HG03469 (cell line): ENCODE measurements at regions not wholly inside any gene's neighbourhood (a gene's known extent, or its start where the extent isn't known, plus 50 kb on each side); places are given as distances from the start of the nearest gene placed in this dataset.

Experiments
- ATAC-seq: cut with Tn5 transposase; IDR thresholded peaks from one replicate; pipeline ENCODE4 v1.9.1; 2021; ENCODE audit warnings: mild to moderate bottlenecking, moderate library complexity, moderate number of reproducible peaks; ENCODE audit not compliant: unreplicated experiment

DNA sequence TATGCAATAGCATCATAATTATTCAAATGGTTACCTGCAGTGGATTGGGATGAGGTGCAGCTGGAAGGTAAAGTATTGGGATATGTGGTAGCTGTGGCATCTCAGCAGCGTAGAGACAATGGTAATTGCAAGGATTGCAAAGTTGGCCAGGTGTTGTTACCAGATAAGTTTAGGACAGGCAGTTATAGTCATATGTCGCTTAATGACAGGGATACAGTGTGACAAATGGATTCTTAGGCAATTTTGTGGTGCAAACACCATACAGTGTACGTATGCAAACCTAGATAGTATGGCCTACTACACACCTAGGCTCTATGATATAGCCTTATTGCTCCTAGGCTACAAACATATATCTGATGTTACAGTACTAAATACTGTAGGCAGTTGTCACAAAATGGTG, 163.5 kb upstream of the LYZL2 start:
- no peak for ATAC-seq

DNA sequence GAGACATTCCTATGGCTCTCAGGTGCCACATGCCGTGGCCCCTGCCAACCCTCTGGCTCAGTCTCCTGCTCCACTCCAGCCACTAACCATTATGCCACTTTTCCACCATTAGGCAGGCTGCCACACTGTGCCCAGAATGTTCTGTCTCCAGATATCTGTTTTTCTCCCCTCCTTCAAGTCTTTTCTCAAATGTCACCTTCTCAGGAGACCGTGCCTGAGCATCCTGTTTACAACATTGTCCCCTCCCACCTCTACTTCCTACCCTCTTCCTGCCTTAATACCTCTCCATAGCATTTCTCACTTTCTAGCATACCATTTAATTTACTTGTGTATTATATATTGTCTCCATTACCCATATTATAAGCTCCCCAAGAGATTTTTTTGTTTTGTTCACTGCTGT, 162.5 kb upstream of the LYZL2 start:
- ATAC-seq = no peak

DNA sequence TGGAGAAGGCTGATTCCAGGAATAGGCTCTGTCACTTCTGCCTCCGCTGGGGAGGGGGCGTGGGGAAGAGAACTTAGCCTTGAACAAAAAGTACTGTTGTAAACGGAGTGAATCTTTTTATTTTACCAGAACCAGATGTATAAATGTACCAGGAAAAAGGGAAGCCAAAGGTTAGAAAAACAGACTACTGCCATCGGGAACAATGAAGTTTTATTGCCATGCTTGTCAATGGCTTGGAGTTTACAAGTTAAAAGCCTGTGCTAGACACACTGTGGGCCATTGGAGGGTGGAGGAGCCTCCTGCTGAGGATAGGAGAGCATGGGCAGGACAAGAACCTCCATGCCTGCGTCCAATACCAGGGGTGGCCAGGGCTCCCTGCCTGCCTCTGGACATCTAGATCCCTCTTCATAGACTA, 161.7 kb upstream of the LYZL2 start:
- no peak for ATAC-seq

DNA sequence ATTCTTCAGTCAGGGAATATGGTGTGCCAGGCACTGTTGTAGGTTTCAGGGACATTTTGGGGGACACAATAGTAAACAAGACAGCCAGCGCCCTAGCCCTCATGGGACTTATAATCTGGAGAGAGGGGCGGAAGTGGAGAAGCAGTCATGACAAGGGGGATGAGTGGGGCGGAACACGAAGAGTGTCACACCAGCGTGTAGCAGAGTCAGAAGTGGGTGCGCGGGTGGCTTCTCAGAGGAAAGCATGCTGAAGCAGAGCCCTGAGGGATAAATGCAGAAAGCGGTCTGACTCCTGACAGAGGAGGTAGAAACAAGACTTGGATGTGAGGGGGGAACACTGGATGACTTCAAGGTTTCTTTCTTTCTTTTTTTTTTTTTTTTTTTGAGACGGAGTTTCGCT, 160.3 kb upstream of the LYZL2 start:
- no peak for ATAC-seq

DNA sequence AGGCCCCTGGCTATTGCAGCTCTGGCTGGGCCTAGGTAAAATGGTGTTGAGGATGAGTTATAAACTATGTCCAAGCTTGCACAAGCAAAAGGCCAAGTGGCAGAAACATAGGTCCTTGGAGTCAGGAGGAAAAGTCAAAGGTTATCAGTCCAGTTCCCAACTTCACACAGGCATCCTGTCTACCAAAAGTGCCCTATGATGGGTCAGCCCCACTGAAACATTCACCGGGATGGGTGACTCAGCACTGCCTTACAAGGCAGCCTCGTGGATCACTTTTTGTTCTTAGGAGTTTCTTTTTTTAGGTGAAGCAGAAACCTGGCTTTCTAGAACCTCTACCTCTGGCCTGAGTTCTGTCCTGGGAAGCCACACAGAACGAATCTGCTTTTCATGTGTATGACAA, 158.8 kb upstream of the LYZL2 start:
- ATAC-seq = no peak

DNA sequence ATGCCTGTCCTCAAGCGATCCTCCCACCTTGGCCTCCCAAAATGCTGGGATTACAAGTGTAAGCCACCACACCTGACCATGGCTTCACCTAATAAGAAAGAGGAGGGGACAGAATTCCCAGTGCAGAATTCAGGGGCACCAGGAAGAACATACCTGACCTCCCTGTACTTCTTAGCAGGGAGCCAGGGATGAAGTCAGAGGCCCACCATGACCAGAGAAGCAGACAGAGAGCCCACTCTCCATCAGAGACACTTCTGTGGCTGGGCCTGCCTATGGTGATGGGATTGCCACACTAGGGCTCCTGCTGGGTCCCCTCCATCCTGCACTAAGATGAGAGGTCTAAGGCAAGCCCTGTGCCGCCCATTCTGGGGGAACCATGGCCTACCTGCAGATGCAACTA, 157.4 kb upstream of the LYZL2 start:
- no peak for ATAC-seq

DNA sequence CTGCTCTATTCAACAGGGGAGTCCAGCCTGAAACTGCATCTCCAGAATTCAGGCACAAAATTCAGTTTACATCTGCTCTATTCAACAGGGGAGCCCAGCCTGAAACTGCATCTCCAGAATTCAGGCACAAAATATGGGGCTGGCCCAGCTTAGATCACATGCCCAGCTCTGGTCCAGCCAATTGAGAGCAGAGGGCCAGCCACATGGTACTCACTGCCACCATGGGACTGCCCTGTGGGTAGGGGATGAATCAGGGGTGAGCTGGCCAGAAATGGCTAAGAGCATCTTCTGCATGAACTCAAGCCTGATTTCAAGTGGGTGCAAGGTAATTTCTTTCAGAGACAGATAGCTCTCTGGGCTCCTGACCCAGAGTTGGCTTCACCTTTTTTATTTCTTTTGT, 156.6 kb upstream of the LYZL2 start:
- ATAC-seq = no peak

DNA sequence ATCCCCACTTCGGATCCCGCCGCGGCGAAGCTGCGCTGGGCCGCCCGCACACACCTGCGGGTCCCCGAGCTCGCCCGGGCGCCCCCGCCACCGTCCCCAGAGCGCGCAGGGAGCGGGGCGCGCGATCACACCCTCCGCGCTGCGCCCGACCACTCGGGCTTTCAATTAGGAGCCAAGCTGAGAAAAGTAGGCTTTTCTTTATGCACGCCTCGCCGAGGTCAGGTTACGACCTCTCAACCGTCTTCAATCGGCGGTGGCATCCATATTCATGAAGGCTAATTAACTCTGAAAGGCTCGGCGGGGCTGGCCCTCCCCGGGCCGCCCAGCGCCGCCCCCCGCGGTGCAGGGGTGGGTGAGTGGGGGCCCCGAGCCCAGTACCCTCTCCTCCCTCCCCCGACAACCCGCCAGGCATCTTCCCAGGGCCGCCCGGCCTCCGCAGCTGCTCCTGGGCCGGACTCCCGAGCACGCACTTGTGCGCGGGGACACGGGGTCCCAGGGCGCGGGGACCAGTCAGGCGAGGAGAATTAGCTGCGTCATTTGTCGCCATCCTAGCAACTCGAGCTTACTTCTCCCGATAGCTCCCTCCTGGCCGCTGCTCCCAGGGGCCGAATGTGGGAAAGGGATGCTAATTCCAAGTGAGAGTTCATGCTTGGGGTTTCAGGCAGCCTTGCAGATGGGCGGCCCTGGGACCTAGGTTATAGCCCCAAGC, 155.5 kb upstream of the LYZL2 start:
- ATAC-seq = no peak

DNA sequence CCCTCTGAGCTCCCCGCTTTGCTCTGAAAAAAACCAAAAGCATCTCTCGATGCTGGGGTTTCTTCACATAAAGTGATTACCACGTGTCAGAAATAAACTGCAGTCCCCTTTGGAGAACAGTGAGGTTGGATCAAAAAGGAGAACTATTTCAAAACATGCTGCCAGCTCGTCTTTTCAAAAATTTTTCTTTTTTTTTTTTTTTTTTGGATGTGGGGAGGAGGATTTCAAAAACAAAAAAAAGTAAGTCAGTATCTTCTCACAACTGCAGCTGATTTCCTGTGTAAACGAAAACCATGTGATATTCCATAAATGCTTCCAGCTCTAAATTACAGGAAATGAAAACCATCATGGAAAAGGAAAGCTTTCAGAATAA, 155.0 kb upstream of the LYZL2 start:
- ATAC-seq = no peak

DNA sequence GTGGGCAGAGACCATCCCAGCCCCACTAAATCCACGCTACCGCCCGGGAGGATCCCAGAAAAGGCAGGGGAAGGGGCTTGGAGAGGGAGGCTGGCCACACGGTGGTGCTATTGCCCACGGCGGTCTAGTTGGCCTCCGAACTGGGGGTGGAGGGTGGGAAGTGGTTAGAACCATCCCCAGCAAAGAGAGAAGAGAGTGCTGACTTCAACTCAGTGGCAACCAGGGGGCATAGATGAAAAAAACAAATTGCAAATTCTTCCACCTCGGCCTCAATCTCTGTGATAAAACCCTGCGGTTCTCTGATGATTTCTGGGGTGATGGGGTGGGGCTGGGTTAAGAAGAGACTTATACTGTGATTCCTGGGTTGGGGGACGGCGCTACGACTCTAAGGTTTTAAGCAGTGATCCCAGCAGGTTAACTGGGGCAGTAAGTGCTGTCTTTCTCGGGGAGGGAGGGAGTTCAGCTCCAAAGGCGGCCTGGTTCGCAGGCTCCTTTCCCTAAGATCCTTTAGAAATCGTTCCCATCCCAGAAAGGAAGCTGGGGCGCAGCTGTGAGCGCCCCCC, 154.5 kb upstream of the LYZL2 start:
- ATAC-seq = no peak

DNA sequence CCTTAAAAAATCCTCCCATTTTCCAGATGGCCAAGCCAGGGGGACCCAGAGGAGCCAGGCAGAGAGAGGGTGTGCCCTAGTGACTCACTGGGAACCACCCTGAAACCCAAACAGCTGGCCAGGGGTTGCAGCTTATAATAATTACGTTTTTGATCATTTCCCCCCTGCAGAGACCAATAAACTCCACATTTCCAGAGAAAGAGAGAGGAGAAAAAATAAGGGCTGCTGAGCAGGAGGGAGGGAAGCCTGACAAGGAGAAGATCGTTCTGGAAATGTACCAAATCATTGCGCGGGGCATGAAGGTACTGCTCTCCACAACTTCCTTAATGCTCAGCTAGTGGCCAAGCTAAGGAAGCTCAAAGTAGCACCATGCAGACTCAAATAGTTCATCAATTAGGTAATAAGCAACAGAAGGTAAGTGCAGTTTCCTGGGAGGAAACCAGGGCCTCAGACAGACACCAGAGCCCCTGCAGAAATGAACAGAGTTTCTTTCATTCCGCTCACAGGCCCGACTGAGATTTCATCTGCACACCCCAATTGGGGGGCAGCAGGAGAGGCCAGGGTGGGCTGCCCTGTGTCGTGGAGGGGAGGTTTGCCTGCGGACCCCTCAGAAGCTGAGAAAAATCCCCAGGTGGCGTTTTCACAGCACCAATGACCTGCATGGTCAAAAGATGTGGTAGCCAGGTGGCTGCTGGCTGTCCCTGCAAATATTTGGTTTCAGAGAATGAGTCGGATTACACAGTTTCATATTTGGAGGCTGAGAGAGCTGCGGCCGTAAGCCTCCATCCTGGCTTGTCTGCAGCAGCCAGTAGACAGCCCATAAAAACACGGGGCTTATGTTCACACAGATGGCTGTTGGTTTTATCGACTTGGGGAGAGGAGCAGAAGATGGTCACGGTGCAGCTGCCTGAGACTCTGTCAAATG, 153.2 kb upstream of the LYZL2 start:
- no peak for ATAC-seq

DNA sequence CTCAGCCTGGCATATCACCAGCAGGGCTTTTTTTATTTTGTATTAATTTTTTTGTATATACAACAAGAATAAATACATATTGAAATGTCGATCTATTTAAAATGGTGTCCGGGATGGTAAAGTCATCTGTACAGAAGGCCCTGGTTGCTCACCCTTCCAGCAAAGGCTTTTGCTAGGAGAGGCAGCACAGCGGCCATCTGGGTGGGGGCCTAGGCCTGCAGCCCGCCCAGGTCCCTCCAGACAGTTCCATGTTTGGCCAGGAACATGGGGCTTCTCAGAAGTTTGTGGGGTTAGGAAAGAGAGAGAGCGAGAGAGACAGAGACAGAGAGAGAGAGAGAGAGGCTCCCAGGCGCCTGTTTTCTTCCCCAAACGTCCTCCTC, 152.6 kb upstream of the LYZL2 start:
- ATAC-seq = no peak

DNA sequence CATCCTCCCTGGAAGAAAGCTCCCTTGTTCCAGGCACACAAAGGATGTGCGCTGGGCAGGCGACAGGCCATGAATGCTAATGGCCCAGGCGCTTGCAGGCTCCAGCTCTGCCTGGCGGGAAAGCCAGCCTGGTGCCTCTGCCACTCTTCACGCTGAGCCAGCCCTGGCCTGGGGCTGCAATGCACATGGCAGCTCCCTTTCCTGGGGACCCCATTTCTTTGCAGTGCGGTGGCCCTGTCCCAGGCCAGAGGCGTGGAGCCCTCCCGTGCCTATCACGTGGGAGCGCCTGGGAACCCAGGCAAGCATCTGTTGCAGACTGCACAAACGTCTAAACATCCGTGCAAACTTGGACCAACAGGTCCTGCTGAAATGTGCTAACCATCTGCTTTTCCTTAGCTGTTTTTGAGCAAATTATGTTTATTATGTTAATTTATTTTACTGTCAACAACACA, 152.1 kb upstream of the LYZL2 start:
- no peak for ATAC-seq

DNA sequence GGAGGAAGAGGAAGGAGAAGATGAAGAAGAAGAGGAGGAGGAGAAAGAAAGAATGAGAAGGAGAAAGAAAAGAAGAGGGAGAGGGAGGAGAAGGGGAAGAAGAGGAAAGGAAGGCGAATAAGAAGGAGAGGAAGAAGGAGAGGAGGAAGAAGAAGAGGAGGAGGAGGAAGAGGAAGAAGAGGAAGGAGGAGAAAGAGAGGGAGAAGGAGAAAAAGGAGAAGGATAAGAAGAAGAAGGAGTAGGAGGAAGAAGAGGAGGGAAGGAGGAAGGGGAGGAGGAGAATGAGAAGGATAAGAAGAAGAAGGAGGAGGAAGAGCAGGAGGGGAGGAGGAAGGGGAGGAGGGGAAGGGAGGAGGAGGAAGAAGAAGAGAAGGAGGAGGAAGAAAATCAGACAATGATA, 149.2 kb upstream of the LYZL2 start:
- ATAC-seq = no peak

DNA sequence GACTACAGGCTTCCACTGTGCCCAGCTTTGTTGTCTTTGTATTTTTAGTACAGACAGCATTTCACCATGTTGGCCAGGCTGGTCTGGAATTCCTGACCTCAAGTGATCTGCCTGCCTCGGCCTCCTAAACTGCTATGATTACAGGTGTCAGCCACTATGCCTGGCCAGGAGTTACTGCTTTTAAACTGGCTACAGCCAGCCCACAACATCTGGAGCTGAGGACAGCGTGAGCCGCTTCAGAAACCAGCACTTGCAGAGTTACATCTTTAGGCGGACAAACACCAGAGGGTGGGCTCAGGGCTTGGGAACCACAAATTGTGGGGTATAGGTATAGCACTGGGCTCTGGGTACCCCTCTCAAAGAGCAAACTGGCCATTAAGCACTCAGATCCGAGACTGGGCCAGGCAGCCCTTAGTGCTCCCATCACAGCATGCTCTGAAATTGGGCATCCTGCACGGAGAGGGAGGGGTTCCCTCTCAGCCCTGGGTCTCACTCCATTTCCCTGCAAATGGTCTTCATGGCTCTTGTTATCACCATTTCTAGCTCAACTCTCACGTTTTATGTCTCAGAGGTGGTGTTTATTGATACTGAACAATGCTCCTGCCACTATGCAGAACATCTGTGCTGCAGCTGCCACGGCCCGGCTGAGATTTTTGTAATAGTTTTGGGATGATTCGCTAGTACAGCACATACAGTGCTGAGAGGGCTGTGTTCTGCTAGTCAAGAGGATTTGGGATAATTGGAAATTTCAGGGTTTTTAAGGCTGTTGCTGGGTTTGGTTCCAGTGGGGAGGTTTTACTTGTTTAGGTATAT, 146.4 kb upstream of the LYZL2 start:
- ATAC-seq = no peak

DNA sequence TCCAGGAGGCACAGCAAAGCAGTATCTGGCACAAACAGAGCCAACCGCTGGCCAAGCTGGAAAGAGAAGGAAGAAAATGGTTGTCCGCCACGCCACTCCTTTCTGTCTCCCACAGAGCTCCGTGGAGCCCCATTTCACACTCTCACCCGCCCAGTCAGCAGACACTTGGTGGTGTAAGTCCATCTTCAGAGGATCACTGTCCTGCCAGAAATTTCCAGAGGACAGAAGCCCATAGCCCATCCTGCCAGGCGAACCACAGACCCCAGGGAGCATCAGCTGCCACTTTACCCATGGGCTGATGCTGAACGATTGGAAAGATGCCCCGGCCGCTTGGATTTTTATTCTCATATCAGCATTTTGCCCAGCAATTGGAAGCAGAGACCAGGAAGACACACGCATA, 144.7 kb upstream of the LYZL2 start:
- no peak for ATAC-seq

DNA sequence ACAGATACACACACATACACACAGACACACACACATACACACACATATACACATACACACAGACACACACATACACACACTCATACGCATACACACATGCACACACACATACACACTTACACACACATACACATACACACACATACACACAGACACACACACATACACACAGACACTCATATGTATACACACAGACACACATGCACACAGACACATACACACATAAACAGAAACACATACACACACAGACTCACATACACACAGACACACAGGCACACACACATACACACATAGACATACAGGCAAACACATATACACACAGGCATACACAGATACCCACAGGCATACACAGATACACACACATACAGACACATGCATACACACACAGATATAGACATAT, 143.9 kb upstream of the LYZL2 start:
- no peak for ATAC-seq

DNA sequence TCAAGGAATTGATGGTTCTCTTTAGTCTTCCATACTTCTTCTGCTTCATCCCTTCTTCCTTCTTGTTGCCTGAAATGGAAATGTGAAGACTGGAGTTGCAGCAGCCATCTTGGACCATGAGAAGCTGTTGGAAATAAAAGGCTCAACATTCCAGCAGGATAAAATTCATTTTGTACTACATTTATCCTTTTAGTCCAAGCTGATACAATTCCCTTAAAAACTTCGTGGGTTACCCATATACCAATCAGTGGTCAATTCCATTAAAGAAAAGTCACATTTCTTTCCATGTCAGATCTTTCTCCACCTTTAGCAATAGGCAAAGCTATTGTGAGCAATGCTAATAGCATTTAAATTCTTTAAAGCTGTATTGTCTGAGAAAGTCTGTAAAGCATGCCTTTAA, 141.3 kb upstream of the LYZL2 start:
- no peak for ATAC-seq

DNA sequence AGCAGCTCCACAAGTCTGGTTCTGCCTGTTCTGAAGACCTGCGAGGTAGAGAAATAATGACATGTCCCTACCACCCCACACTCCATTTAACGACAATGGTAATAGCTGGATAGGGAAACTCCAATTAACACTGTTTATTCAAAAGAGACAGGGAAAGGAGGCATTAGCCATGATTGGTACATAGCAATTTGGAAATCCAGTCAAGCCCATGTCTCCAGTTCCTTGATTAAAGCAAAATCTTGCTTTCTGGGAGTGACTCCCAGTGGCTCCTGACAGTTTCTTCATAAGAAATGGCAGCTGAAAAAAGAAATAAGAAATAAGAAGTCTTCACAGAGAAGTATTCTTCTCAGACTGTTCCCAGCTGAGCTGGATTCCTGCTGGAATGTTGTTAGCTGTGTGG, 140.7 kb upstream of the LYZL2 start:
- ATAC-seq = no peak

DNA sequence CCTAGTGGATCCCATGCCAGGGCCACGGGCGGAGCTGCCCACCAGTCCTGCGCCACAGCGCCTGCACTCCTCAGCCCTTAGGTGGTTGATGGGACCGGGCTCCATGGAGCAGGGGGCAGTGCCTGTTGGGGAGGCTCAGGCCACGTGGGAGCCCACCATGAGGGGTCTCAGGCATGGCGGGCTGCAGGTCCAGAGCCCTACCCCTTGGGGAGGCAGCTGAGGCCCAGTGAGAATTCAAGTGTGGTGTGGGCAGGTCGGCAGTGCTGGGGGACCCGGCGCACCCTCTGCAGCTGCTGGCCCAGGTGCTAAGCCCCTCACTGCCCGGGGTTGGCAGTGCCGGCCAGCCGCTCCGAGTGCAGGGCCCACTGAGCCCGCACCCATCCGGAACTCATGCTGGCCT, 139.8 kb upstream of the LYZL2 start:
- ATAC-seq = no peak

DNA sequence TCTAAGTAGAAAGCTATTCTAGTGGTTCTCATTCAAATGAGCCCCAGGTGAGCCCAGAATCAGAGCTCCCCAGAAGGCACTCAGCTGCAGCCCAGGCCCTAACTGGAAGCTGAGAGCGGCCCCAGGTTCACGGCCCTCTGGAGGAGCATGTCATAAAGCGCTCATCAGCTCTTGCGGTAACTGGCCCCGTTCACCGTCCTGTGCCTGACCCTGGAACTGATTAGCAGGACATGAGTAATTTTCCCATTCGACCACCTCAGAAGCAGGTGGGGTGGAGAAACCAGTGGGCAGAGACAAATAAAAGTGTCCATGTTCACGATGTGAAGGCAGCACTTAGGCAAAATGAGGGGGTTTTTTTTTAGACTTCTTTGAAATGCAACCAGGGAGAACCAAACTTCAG, 136.1 kb upstream of the LYZL2 start:
- ATAC-seq = no peak
